HCT116 (cell line): ENCODE measurements at regions not wholly inside any gene's neighbourhood (a gene's known extent, or its start where the extent isn't known, plus 50 kb on each side); places are given as distances from the start of the nearest gene placed in this dataset.

Source experiments
- ATAC-seq: fragments of 200-7000 bp; cut with Tn5 transposase; 2 replicates; pipeline ENCODE4 v1.9.1; 2020; ENCODE audit warnings: mild to moderate bottlenecking, moderate library complexity
- BruUV-seq: library from RNA; stranded (reverse); fragments of 400-500 nt; replicated peaks from 2 replicates; lab custom pipeline; 2021; lab: Mats Ljungman, UMichigan
- CTCF ChIA-PET: fragments of 300-600 bp; sonication (Branson Sonifier 250); formaldehyde crosslinking; loops from one replicate; lab custom pipeline; 2021; ENCODE audit warnings: antibody characterized with exemption; lab: Charles Lee
- POLR2A ChIA-PET: fragments of 300-600, 350-600 bp; sonication (Branson Sonifier 250); formaldehyde crosslinking; loops from one replicate; lab custom pipeline; 2021; ENCODE audit warnings: antibody characterized with exemption; lab: Charles Lee
- RAD21 ChIA-PET, 2 experiments: fragments of 300-600 bp; sonication (Branson Sonifier 250); formaldehyde crosslinking; loops; one replicate each; lab custom pipeline; 2023; ENCODE audit warnings: low total read pairs in 2 of 2; ENCODE audit not compliant: uncharacterized antibody in 2 of 2, unreplicated experiment in 2 of 2, low non-redundant PET in 1 of 2; lab: Charles Lee
- DNase-seq: peaks from one replicate; pipeline ENCODE4 v3.0.0-alpha.2; 2010; ENCODE audit warnings: low read depth, low spot score
- H2AFZ ChIP-seq: fragments of 200-600 bp; shearing (Covaris generic), sonication (generic); 2 replicates; pipeline ENCODE4 v1.6.1; 2017; ENCODE audit warnings: low read depth, mixed run types, mixed read lengths, antibody characterized with exemption, low read length; ENCODE audit not compliant: poor library complexity, severe bottlenecking
- H3K27ac ChIP-seq: 2 replicates; pipeline ENCODE4 v1.5.1; 2012; ENCODE audit warnings: low read depth, low read length
- H3K27me3 ChIP-seq: fragments of 200-600 bp; sonication (generic); 2 replicates; pipeline ENCODE4 v1.6.1; 2016; ENCODE audit warnings: mixed run types, low read length, mixed read lengths; ENCODE audit not compliant: insufficient read depth
- H3K36me3 ChIP-seq, 2 experiments: fragments of 200-500 bp in 1 of 2; fragments of 200-600 bp in 1 of 2; sonication (Bioruptor generic) in 1 of 2; sonication (generic) in 1 of 2; 2 replicates each; pipeline versions ENCODE4 v1.5.1 to v1.6.1; 2014 to 2016; ENCODE audit warnings: low read length in 2 of 2, inconsistent platforms in 1 of 2, mixed read lengths in 1 of 2, mixed run types in 1 of 2; ENCODE audit not compliant: insufficient read depth in 2 of 2, control insufficient read depth in 1 of 2
- H3K4me1 ChIP-seq, 2 experiments: fragments of 200-600 bp in 1 of 2; sonication (generic) in 1 of 2; 2 replicates each; pipeline versions ENCODE4 v1.5.1 to v1.6.1; 2012 to 2017; ENCODE audit warnings: low read length in 2 of 2, inconsistent platforms in 1 of 2, mild to moderate bottlenecking in 1 of 2, mixed read lengths in 1 of 2, mixed run types in 1 of 2, moderate library complexity in 1 of 2; ENCODE audit not compliant: insufficient read depth in 2 of 2, control insufficient read depth in 1 of 2
- H3K4me2 ChIP-seq: fragments of 200-600 bp; sonication (generic); 2 replicates; pipeline ENCODE4 v1.6.1; 2017; ENCODE audit warnings: mixed run types, low read length, mixed read lengths
- H3K4me3 ChIP-seq, 2 experiments: fragments of 200-600 bp in 1 of 2; sonication (generic) in 1 of 2; replicated peaks in 1 of 2; 2 replicates each; pipeline ENCODE4 v1.5.1; 2011 to 2016; ENCODE audit warnings: low read length in 2 of 2, control low read depth in 1 of 2, low read depth in 1 of 2, mild to moderate bottlenecking in 1 of 2, mixed read lengths in 1 of 2, mixed run types in 1 of 2
- H3K79me2 ChIP-seq: fragments of 200-600 bp; sonication (generic); 2 replicates; pipeline ENCODE4 v1.6.1; 2017; ENCODE audit warnings: mild to moderate bottlenecking, mixed run types, low read length, moderate library complexity, mixed read lengths; ENCODE audit not compliant: insufficient read depth
- H3K9ac ChIP-seq: fragments of 200-600 bp; sonication (generic); 2 replicates; pipeline ENCODE4 v1.6.1; 2016; ENCODE audit warnings: low read length, mixed read lengths
- H3K9me2 ChIP-seq: fragments of 200-600 bp; sonication (generic), shearing (Covaris generic); 2 replicates; pipeline ENCODE4 v1.6.1; 2017; ENCODE audit warnings: mixed run types, mild to moderate bottlenecking, moderate library complexity; ENCODE audit not compliant: insufficient read depth
- H3K9me3 ChIP-seq, 2 experiments: fragments of 200-500 bp in 1 of 2; fragments of 200-600 bp in 1 of 2; sonication (Bioruptor generic) in 1 of 2; sonication (generic) in 1 of 2; 2 replicates each; pipeline ENCODE4 v1.6.1; 2014 to 2017; ENCODE audit warnings: low read length in 2 of 2, mixed read lengths in 2 of 2, inconsistent platforms in 1 of 2, low read depth in 1 of 2, mild to moderate bottlenecking in 1 of 2, mixed run types in 1 of 2, moderate library complexity in 1 of 2; ENCODE audit not compliant: control insufficient read depth in 1 of 2, insufficient read depth in 1 of 2
- H4K20me1 ChIP-seq: fragments of 200-600 bp; sonication (generic), shearing (Covaris generic); 2 replicates; pipeline ENCODE4 v1.6.1; 2017; ENCODE audit warnings: mixed run types, mild to moderate bottlenecking, moderate library complexity; ENCODE audit not compliant: insufficient read depth
- CBX3 ChIP-seq: IDR thresholded peaks from 2 replicates; pipeline ENCODE4 v1.6.1; 2012; ENCODE audit warnings: low read depth
- CTCF ChIP-seq, 3 experiments: fragments of 200-600 bp in 1 of 3; sonication (generic) in 1 of 3; IDR thresholded peaks in 2 of 3; conservative IDR thresholded peaks in 1 of 3; 2 replicates each; pipeline ENCODE4 v1.5.1; 2012 to 2017; ENCODE audit warnings: low read depth in 2 of 3, low read length in 2 of 3, antibody characterized with exemption in 1 of 3, borderline replicate concordance in 1 of 3, control low read depth in 1 of 3, mild to moderate bottlenecking in 1 of 3, mixed read lengths in 1 of 3, mixed run types in 1 of 3, moderate library complexity in 1 of 3; ENCODE audit not compliant: insufficient read depth in 1 of 3
- EZH2 ChIP-seq: fragments of 200-600 bp; sonication (generic); IDR thresholded peaks from 2 replicates; pipeline ENCODE4 v1.6.1; 2017; ENCODE audit warnings: antibody characterized with exemption, mixed run types
- POLR2A ChIP-seq: IDR thresholded peaks from 2 replicates; pipeline ENCODE4 v1.7.0; 2011; ENCODE audit warnings: borderline replicate concordance; ENCODE audit not compliant: insufficient read depth, insufficient read length; ENCODE audit errors: extremely low read depth
- ZBTB33 ChIP-seq: IDR thresholded peaks from 2 replicates; pipeline ENCODE4 v1.6.1; 2011; ENCODE audit warnings: mild to moderate bottlenecking, low read length, moderate library complexity; ENCODE audit not compliant: insufficient replicate concordance; ENCODE audit errors: extremely low read depth
- ZNF274 ChIP-seq: fragments of 200-500 bp; sonication (Bioruptor generic); IDR thresholded peaks from 2 replicates; pipeline ENCODE4 v1.6.1; 2014; ENCODE audit warnings: mild to moderate bottlenecking, low read depth, low read length, inconsistent platforms
- intact Hi-C: fragments of 100-400 bp; cut with micrococcal nuclease; formaldehyde crosslinking; loops from 2 replicates; pipeline ENCODE4 v1.10.0; 2022

GRCh38 chr10:90130321-90131086 lies 429.1 kb downstream of the KIF20B start:
- BruUV-seq, result no TSS peak
- ChIA-PET RAD21 (no interaction called here), CTCF (no interaction called here), POLR2A (no interaction called here)
- Histone ChIP-seq H3K27me3 (no peaks in the 10 kb centered on the region), H3K9me2 (no peaks in the 10 kb centered on the region), H2AFZ (no peak overlapping the region), H3K36me3 (no peaks in the 10 kb centered on the region), H4K20me1 (no peaks in the 10 kb centered on the region), H3K79me2 (no peaks in the 10 kb centered on the region), H3K27ac (no peak overlapping the region), H3K4me1 (no peaks in the 10 kb centered on the region)
- ATAC-seq, result no peak
- intact Hi-C loops, result no loop called here
- DNase-seq, result no peak
- no peak for TF ChIP-seq ZNF274
- no peak for TF ChIP-seq ZBTB33
- TF ChIP-seq EZH2, result no peak
- no peak for TF ChIP-seq CTCF (IDR thresholded peaks at IDR 0.05 in 2 of 3, conservative IDR thresholded peaks at IDR 0.05 in 1 of 3; ENCODE audit: borderline replicate concordance in 1 of 3, insufficient read depth in 1 of 3, low read depth in 2 of 3, low read length in 2 of 3)
- no peak for TF ChIP-seq POLR2A
- TF ChIP-seq CBX3, result no peak
- TF ChIP-seq, all 23 proteins: peak for 0
- Histone ChIP-seq H3K9ac (no peak overlapping the region), H3K4me2 (no peak overlapping the region), H3K9me3 (peaks cover 3 to 4% of the 10 kb centered on the region in 2 experiments; a peak in 2 of 4 replicates), H3K4me3 (no peak overlapping the region)
